ENCODE measurements at regions not wholly inside any gene's neighbourhood (a gene's known extent, or its start where the extent isn't known, plus 50 kb on each side); places are given as distances from the start of the nearest gene placed in this dataset.
"Not testable (repeated sequence)": the region's sequence is repeated elsewhere in the genome, so short reads cannot be mapped to it uniquely, and the experiment has no call there.

DNA sequence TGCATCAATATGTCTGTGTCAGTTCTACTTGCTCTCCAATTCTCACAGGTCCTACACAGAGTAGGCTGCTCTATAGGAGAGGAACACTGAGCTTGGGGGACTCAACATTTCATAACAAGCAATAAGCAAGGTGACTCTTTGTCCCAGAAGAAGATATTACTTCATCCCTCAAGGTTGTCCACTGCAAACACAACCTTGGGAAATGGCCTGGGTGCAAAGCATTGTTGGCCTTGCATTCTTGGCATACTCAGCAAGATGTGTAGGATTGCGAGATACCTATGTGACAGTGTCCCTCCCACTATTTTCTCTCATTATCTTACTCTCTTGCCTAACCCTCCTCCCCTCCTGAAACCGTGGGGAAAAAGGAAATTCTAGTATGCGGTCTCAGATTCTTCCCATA is 169.8 kb upstream of the FREM1 start:
- no peaks in the 10 kb centered on the region for H3K4me1 ChIP-seq (ENCODE audit: control insufficient read depth, insufficient read depth, low read length)
- H3K4me3 ChIP-seq (ENCODE audit: low read depth, low read length) = no peak overlapping the region
- H3K9ac ChIP-seq (ENCODE audit: low read depth, low read length) = no peak overlapping the region
- no peak overlapping the region for H3K27ac ChIP-seq (ENCODE audit: low read depth, low read length)
- H3K27me3 ChIP-seq (ENCODE audit: control insufficient read depth, insufficient read depth, low read length) = no peaks in the 10 kb centered on the region
- H3K36me3 ChIP-seq (ENCODE audit: control insufficient read depth, insufficient read depth, low read length) = no peaks in the 10 kb centered on the region
- no peaks in the 10 kb centered on the region for H3K9me3 ChIP-seq (ENCODE audit: control insufficient read depth, insufficient read depth, low read length)

DNA sequence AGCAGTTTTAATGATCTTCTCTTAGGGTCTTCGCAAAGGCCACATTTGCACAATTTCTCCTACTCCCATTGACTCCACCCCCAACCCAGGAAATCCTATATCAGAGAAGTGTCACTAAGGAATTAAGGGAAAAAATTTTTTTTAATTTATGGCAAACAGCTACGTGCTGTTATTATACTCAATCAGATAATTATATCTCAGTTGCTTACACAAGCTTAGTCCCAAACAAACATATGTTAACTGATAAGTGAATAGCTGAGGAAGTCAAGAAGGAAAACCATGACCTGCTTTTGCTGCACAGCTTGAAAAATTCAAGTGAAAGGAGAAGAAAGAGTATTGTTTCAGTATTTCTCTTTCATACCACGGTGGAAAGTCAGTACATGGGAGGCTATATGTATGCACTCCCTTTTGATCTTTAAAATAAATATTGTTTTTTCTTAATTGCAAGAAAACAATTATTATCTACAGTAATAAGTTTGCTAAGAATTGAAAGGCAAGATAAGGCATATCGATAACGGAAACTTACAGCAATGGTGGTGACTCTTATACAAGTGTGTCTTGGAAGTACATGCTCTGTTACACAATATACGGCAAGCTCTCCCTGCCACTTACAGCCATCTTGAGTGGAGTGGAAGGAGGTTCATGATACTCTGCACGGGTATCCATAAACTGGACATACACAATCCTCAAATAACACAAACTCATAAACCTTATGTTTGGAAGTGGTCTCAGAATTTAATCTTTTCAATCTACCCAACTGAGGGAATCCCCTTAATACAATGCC is 167.9 kb upstream of the FREM1 start:
- Histone ChIP-seq H3K27ac (ENCODE audit: low read depth, low read length) (no peak overlapping the region), H3K27me3 (ENCODE audit: control insufficient read depth, insufficient read depth, low read length) (no peaks in the 10 kb centered on the region), H3K4me1 (ENCODE audit: control insufficient read depth, insufficient read depth, low read length) (no peaks in the 10 kb centered on the region), H3K9ac (ENCODE audit: low read depth, low read length) (no peak overlapping the region), H3K9me3 (ENCODE audit: control insufficient read depth, insufficient read depth, low read length) (no peaks in the 10 kb centered on the region), H3K36me3 (ENCODE audit: control insufficient read depth, insufficient read depth, low read length) (no peaks in the 10 kb centered on the region), H3K4me3 (ENCODE audit: low read depth, low read length) (no peak overlapping the region)

DNA sequence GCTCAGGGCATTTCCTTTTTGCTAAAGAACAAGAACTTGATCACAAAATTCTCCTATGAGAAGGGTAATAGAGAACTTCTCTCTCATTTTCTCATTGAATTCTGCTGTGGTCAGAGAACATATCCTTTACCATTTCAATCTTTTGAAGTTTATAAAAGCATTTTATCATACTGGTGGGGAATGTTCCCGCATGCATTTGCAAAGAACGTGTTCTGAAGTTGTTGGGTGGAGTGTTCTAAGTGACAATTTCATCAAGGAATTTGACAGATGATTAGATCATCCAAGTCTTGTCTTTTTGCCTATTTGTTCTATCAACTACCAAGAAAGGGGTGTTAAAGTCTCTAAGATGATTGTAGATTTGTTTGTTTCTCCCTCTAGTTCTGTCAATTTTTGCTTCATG is 163.4 kb upstream of the FREM1 start:
- Histone ChIP-seq H3K9ac (ENCODE audit: low read depth, low read length) (no peak overlapping the region), H3K9me3 (ENCODE audit: control insufficient read depth, insufficient read depth, low read length) (no peaks in the 10 kb centered on the region), H3K27ac (ENCODE audit: low read depth, low read length) (no peak overlapping the region), H3K36me3 (ENCODE audit: control insufficient read depth, insufficient read depth, low read length) (no peaks in the 10 kb centered on the region), H3K27me3 (ENCODE audit: control insufficient read depth, insufficient read depth, low read length) (no peaks in the 10 kb centered on the region), H3K4me3 (ENCODE audit: low read depth, low read length) (no peak overlapping the region), H3K4me1 (ENCODE audit: control insufficient read depth, insufficient read depth, low read length) (no peaks in the 10 kb centered on the region)

DNA sequence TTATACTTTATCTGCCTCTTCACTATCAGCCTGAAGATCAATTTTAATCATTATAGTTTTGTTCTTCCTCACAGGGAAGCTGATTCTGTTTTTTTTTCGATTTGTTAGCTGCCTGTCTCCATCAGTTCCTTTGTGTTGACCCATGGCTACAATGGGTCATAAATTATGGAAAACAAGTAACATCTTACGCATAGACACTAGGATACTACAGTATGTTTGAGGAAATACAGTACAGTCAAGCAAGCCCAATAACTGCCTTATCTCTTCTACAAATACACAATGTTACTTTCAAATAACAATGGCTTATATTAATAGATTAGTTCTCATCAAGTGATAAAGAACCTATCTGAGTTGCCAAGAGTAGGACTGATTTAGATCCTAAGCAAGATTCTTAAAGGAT is 160.5 kb upstream of the FREM1 start:
- Histone ChIP-seq H3K9me3 (ENCODE audit: control insufficient read depth, insufficient read depth, low read length) (no peaks in the 10 kb centered on the region), H3K4me1 (ENCODE audit: control insufficient read depth, insufficient read depth, low read length) (no peaks in the 10 kb centered on the region), H3K27me3 (ENCODE audit: control insufficient read depth, insufficient read depth, low read length) (no peaks in the 10 kb centered on the region), H3K36me3 (ENCODE audit: control insufficient read depth, insufficient read depth, low read length) (no peaks in the 10 kb centered on the region), H3K4me3 (ENCODE audit: low read depth, low read length) (no peak overlapping the region), H3K9ac (ENCODE audit: low read depth, low read length) (no peak overlapping the region), H3K27ac (ENCODE audit: low read depth, low read length) (no peak overlapping the region)

DNA sequence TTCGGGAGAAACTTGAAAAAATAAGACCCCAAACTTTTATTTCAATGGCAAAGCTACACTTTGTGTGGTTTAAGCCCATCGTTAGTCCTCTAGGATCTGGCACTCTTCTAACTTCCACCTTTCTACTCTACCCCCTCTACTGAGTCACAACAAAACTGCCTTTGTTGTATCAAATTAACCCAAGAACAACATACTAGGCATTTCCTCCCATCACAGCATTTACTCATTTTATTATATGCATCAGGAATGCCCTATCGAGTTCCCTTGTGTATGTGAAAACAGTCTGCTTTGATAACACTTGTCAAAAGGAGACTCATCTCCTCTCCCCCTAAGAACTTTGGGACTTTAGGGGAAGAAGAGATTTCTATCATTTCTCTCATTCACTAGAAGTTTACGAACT is 158.9 kb upstream of the FREM1 start:
- H3K9ac ChIP-seq (ENCODE audit: low read depth, low read length) = no peak overlapping the region
- no peaks in the 10 kb centered on the region for H3K9me3 ChIP-seq (ENCODE audit: control insufficient read depth, insufficient read depth, low read length)
- H3K27me3 ChIP-seq (ENCODE audit: control insufficient read depth, insufficient read depth, low read length) = no peaks in the 10 kb centered on the region
- no peaks in the 10 kb centered on the region for H3K4me1 ChIP-seq (ENCODE audit: control insufficient read depth, insufficient read depth, low read length)
- no peak overlapping the region for H3K4me3 ChIP-seq (ENCODE audit: low read depth, low read length)
- no peaks in the 10 kb centered on the region for H3K36me3 ChIP-seq (ENCODE audit: control insufficient read depth, insufficient read depth, low read length)
- no peak overlapping the region for H3K27ac ChIP-seq (ENCODE audit: low read depth, low read length)

DNA sequence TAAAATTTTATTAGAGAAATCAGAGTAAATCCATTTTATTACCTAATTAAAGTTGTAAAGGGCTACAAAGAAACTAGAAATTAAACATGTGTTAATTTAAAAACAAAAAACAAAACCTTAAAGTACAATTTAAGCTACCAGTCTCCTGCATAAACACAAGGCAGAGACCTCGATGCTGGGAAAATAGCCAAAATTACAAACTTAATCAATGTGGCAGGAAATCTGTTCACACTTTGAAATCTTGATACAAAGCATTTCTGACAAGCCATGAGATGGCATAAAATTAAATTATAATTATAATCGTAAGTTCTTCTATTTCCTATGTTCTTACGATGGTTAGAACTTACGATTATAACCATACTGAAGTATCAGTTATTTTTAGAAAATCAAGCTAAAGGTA is 158.0 kb upstream of the FREM1 start:
- Histone ChIP-seq H3K27me3 (ENCODE audit: control insufficient read depth, insufficient read depth, low read length) (no peaks in the 10 kb centered on the region), H3K4me3 (ENCODE audit: low read depth, low read length) (no peak overlapping the region), H3K4me1 (ENCODE audit: control insufficient read depth, insufficient read depth, low read length) (no peaks in the 10 kb centered on the region), H3K36me3 (ENCODE audit: control insufficient read depth, insufficient read depth, low read length) (no peaks in the 10 kb centered on the region), H3K9ac (ENCODE audit: low read depth, low read length) (no peak overlapping the region), H3K9me3 (ENCODE audit: control insufficient read depth, insufficient read depth, low read length) (no peaks in the 10 kb centered on the region), H3K27ac (ENCODE audit: low read depth, low read length) (no peak overlapping the region)

DNA sequence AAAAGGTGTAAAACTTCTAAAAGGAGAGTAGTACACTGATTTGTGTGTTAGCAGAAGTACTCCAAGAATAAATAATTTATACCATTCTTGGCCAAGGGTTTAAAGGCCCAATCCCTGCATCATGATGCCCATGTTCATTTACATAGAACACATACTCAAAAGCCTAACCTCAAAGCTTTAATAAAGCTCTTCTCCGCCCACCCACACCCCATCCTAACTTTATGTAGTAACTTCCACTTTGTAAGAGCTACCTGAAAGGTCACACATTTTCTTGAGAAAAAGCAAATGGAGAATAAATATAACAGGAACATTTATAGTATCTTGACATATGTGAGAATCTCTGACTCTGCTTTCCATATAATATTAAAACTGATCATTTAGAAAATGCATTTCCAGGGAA is 148.8 kb upstream of the FREM1 start:
- H3K36me3 ChIP-seq (ENCODE audit: control insufficient read depth, insufficient read depth, low read length) = no peaks in the 10 kb centered on the region
- H3K27me3 ChIP-seq (ENCODE audit: control insufficient read depth, insufficient read depth, low read length) = no peaks in the 10 kb centered on the region
- H3K9ac ChIP-seq (ENCODE audit: low read depth, low read length) = no peak overlapping the region
- H3K27ac ChIP-seq (ENCODE audit: low read depth, low read length) = no peak overlapping the region
- H3K9me3 ChIP-seq (ENCODE audit: control insufficient read depth, insufficient read depth, low read length) = no peaks in the 10 kb centered on the region
- no peak overlapping the region for H3K4me3 ChIP-seq (ENCODE audit: low read depth, low read length)
- H3K4me1 ChIP-seq (ENCODE audit: control insufficient read depth, insufficient read depth, low read length) = no peaks in the 10 kb centered on the region

DNA sequence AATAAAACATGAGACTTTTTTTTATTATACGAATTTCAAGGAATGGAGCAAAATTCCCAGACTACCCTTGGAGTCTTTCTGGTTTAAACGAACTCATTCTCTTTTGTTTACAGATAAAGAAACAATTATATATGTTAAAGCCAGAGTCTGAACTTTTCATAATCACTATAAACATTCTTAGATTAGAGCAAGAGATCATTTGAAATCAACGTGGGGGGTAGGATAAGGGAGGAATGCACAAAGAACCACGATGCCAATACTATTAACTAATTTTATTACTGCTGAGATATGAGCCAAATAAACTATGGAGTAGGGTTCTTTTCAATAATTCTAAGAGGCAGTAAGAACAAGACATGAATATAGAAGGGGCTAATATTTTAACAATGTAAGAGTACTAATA is 148.0 kb upstream of the FREM1 start:
- Histone ChIP-seq H3K4me1 (ENCODE audit: control insufficient read depth, insufficient read depth, low read length) (no peaks in the 10 kb centered on the region), H3K4me3 (ENCODE audit: low read depth, low read length) (no peak overlapping the region), H3K27ac (ENCODE audit: low read depth, low read length) (no peak overlapping the region), H3K9ac (ENCODE audit: low read depth, low read length) (no peak overlapping the region), H3K36me3 (ENCODE audit: control insufficient read depth, insufficient read depth, low read length) (no peaks in the 10 kb centered on the region), H3K9me3 (ENCODE audit: control insufficient read depth, insufficient read depth, low read length) (no peaks in the 10 kb centered on the region), H3K27me3 (ENCODE audit: control insufficient read depth, insufficient read depth, low read length) (no peaks in the 10 kb centered on the region)

DNA sequence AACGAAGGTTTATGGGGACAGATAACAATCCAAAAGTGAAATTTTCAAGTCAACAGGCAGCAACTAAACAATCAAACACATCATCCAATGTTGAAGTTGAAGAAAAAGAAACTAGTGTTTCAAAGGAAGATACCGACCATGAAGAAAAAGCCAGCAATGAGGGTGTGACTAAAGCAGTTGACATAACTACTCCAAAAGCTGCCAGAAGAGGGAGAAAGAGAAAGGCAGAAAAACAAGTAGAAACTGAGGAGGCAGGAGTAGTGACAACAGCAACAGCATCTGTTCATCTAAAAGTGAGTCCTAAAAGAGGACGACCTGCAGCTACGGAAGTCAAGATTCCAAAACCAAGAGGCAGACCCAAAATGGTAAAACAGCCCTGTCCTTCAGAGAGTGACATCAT is 145.1 kb upstream of the FREM1 start:
- H3K36me3 ChIP-seq (ENCODE audit: control insufficient read depth, insufficient read depth, low read length); H3K4me1 ChIP-seq (ENCODE audit: control insufficient read depth, insufficient read depth, low read length); H3K9me3 ChIP-seq (ENCODE audit: control insufficient read depth, insufficient read depth, low read length); H3K27me3 ChIP-seq (ENCODE audit: control insufficient read depth, insufficient read depth, low read length); H3K27ac ChIP-seq (ENCODE audit: low read depth, low read length); H3K4me3 ChIP-seq (ENCODE audit: low read depth, low read length); H3K9ac ChIP-seq (ENCODE audit: low read depth, low read length): not testable (repeated sequence)

DNA sequence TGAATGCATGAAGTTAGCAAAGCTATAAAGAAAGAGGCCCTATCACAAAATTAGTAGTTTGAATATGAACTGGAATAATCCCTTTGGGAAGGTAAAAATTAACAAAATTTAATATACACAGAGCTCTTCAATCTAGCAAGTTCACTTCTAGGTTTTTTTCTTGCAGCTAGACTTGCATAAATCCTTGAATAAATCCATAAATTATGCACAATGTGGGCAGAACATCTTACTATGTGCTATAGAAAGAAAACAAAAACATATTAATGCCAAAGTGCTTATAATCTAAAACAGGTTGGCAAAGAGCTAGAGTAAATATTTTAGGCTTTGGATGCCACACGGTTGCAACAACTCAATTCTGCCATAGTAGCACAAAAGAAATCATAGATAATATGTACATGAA is 138.5 kb upstream of the FREM1 start:
- H3K4me3 ChIP-seq (ENCODE audit: low read depth, low read length) = no peak overlapping the region
- no peak overlapping the region for H3K9ac ChIP-seq (ENCODE audit: low read depth, low read length)
- H3K4me1 ChIP-seq (ENCODE audit: control insufficient read depth, insufficient read depth, low read length) = no peaks in the 10 kb centered on the region
- H3K27ac ChIP-seq (ENCODE audit: low read depth, low read length) = no peak overlapping the region
- H3K27me3 ChIP-seq (ENCODE audit: control insufficient read depth, insufficient read depth, low read length) = no peaks in the 10 kb centered on the region
- H3K9me3 ChIP-seq (ENCODE audit: control insufficient read depth, insufficient read depth, low read length) = no peaks in the 10 kb centered on the region
- no peaks in the 10 kb centered on the region for H3K36me3 ChIP-seq (ENCODE audit: control insufficient read depth, insufficient read depth, low read length)

DNA sequence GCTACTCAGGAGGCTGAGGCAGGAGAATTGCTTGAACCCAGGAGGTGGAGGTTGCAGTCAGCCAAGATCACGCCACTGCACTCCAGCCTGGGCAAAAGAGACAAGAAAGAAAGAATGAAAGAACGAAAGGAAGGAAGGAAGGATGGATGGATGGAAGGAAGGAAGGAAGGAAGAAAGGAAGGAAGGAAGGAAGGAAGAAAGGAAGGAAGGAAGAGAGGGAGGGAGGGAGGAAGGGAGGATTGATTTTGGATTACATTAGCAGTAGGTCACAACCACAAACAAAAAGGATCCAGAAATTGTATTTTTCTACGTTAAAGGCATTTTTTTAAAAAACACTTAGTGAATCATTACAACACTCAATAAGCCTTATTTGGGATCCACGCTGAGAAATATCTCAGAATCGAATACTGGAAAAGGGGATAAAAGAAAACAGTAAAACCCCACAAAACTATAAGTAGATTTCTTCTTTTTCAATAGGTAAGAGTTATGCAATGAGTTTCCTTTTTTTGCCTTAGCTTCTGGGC is 136.9 kb upstream of the FREM1 start:
- Histone ChIP-seq H3K27me3 (ENCODE audit: control insufficient read depth, insufficient read depth, low read length) (no peaks in the 10 kb centered on the region), H3K27ac (ENCODE audit: low read depth, low read length) (no peak overlapping the region), H3K4me3 (ENCODE audit: low read depth, low read length) (no peak overlapping the region), H3K36me3 (ENCODE audit: control insufficient read depth, insufficient read depth, low read length) (no peaks in the 10 kb centered on the region), H3K9ac (ENCODE audit: low read depth, low read length) (no peak overlapping the region), H3K4me1 (ENCODE audit: control insufficient read depth, insufficient read depth, low read length) (no peaks in the 10 kb centered on the region), H3K9me3 (ENCODE audit: control insufficient read depth, insufficient read depth, low read length) (no peaks in the 10 kb centered on the region)
